ENCODE measurements at regions not wholly inside any gene's neighbourhood (a gene's known extent, or its start where the extent isn't known, plus 50 kb on each side); places are given as distances from the start of the nearest gene placed in this dataset.

- no peak for TF ChIP-seq OSR1 (CRISPR knock-in tag; IDR thresholded peaks at IDR 0.05)
- TF ChIP-seq ISL1 (CRISPR knock-in tag; IDR thresholded peaks at IDR 0.05) = no peak
- no peak for TF ChIP-seq BACH2 (CRISPR knock-in tag; IDR thresholded peaks at IDR 0.05; ENCODE audit: borderline replicate concordance)
- TF ChIP-seq, protein P1, sequence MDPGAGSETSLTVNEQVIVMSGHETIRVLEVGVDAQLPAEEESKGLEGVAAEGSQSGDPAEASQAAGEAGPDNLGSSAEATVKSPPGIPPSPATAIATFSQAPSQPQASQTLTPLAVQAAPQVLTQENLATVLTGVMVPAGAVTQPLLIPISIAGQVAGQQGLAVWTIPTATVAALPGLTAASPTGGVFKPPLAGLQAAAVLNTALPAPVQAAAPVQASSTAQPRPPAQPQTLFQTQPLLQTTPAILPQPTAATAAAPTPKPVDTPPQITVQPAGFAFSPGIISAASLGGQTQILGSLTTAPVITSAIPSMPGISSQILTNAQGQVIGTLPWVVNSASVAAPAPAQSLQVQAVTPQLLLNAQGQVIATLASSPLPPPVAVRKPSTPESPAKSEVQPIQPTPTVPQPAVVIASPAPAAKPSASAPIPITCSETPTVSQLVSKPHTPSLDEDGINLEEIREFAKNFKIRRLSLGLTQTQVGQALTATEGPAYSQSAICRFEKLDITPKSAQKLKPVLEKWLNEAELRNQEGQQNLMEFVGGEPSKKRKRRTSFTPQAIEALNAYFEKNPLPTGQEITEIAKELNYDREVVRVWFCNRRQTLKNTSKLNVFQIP (CRISPR knock-in tag; IDR thresholded peaks at IDR 0.05; ENCODE audit: borderline replicate concordance, low read depth) = no peak
- no peak for TF ChIP-seq ZNF70 (CRISPR knock-in tag; IDR thresholded peaks at IDR 0.05)
- no peak for TF ChIP-seq ZFP30 (CRISPR knock-in tag; IDR thresholded peaks at IDR 0.05)
- TF ChIP-seq TOX (CRISPR knock-in tag; IDR thresholded peaks at IDR 0.05; ENCODE audit: borderline replicate concordance) = no peak
- TF ChIP-seq CSDC2 (CRISPR knock-in tag; IDR thresholded peaks at IDR 0.05) = no peak
- TF ChIP-seq ZC3H10 (CRISPR knock-in tag; IDR thresholded peaks at IDR 0.05) = no peak
- TF ChIP-seq RARB (CRISPR knock-in tag; IDR thresholded peaks at IDR 0.05) = no peak
- TF ChIP-seq PPARA (CRISPR knock-in tag; IDR thresholded peaks at IDR 0.05; ENCODE audit: borderline replicate concordance) = no peak
- no peak for TF ChIP-seq ZNF565 (CRISPR knock-in tag; conservative IDR thresholded peaks at IDR 0.05; ENCODE audit: low read depth)
- no peak for TF ChIP-seq TCF4 (CRISPR knock-in tag; IDR thresholded peaks at IDR 0.05; ENCODE audit: borderline replicate concordance)
- no peak for ATAC-seq
Observed at GRCh38 chr2:134146161-134146560, 107.7 kb upstream of the MGAT5 start.

DNA sequence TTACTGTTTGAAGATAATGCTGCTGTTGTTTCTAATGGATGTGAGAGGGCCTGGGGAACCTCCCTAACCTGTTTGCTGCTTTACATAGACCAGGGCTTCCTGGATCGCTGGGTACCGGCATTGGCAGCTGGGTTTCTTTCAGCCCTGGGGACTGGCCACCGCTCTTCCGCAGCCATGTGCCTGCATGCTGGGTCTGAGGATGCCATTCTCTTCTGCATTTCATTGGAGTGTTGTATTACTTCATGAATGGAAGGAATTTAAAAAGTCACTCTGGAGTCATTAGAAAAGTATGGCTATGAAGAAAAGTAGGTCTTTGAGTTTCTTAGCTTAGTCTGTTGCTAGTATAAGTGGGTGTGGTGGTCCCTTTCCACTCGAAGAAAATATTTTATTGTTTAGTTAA is 107.3 kb upstream of the MGAT5 start:
- TF ChIP-seq OSR1 (CRISPR knock-in tag; IDR thresholded peaks at IDR 0.05) (no peak), GLIS3 (CRISPR knock-in tag; IDR thresholded peaks at IDR 0.05) (no peak), ZC3H10 (CRISPR knock-in tag; IDR thresholded peaks at IDR 0.05) (no peak), CSRNP3 (CRISPR knock-in tag; IDR thresholded peaks at IDR 0.05) (no peak), BACH2 (CRISPR knock-in tag; IDR thresholded peaks at IDR 0.05; ENCODE audit: borderline replicate concordance) (no peak), ZFP3 (CRISPR knock-in tag; IDR thresholded peaks at IDR 0.05) (no peak), ZFP30 (CRISPR knock-in tag; IDR thresholded peaks at IDR 0.05) (no peak)
- TF ChIP-seq, protein P2, sequence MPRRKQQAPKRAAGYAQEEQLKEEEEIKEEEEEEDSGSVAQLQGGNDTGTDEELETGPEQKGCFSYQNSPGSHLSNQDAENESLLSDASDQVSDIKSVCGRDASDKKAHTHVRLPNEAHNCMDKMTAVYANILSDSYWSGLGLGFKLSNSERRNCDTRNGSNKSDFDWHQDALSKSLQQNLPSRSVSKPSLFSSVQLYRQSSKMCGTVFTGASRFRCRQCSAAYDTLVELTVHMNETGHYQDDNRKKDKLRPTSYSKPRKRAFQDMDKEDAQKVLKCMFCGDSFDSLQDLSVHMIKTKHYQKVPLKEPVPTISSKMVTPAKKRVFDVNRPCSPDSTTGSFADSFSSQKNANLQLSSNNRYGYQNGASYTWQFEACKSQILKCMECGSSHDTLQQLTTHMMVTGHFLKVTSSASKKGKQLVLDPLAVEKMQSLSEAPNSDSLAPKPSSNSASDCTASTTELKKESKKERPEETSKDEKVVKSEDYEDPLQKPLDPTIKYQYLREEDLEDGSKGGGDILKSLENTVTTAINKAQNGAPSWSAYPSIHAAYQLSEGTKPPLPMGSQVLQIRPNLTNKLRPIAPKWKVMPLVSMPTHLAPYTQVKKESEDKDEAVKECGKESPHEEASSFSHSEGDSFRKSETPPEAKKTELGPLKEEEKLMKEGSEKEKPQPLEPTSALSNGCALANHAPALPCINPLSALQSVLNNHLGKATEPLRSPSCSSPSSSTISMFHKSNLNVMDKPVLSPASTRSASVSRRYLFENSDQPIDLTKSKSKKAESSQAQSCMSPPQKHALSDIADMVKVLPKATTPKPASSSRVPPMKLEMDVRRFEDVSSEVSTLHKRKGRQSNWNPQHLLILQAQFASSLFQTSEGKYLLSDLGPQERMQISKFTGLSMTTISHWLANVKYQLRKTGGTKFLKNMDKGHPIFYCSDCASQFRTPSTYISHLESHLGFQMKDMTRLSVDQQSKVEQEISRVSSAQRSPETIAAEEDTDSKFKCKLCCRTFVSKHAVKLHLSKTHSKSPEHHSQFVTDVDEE (CRISPR knock-in tag; IDR thresholded peaks at IDR 0.05) = no peak
- TF ChIP-seq, protein P1 (CRISPR knock-in tag; IDR thresholded peaks at IDR 0.05; ENCODE audit: borderline replicate concordance, low read depth) = no peak
- peak; percentile 84 for ATAC-seq

GRCh38 chr2:134148172-134148571 is 105.7 kb upstream of the MGAT5 start:
- no peak for ATAC-seq

More at GRCh38 chr2:134148172-134148571, 105.7 kb upstream of the MGAT5 start:
- TF ChIP-seq, protein P3, sequence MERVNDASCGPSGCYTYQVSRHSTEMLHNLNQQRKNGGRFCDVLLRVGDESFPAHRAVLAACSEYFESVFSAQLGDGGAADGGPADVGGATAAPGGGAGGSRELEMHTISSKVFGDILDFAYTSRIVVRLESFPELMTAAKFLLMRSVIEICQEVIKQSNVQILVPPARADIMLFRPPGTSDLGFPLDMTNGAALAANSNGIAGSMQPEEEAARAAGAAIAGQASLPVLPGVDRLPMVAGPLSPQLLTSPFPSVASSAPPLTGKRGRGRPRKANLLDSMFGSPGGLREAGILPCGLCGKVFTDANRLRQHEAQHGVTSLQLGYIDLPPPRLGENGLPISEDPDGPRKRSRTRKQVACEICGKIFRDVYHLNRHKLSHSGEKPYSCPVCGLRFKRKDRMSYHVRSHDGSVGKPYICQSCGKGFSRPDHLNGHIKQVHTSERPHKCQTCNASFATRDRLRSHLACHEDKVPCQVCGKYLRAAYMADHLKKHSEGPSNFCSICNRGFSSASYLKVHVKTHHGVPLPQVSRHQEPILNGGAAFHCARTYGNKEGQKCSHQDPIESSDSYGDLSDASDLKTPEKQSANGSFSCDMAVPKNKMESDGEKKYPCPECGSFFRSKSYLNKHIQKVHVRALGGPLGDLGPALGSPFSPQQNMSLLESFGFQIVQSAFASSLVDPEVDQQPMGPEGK (CRISPR knock-in tag; IDR thresholded peaks at IDR 0.05; ENCODE audit: borderline replicate concordance) = no peak
- TF ChIP-seq TOX (CRISPR knock-in tag; IDR thresholded peaks at IDR 0.05; ENCODE audit: borderline replicate concordance) = no peak
- no peak for TF ChIP-seq ESRRG (CRISPR knock-in tag; IDR thresholded peaks at IDR 0.05)
- no peak for TF ChIP-seq PPARA (CRISPR knock-in tag; IDR thresholded peaks at IDR 0.05; ENCODE audit: borderline replicate concordance)
- TF ChIP-seq, protein P1 (CRISPR knock-in tag; IDR thresholded peaks at IDR 0.05; ENCODE audit: borderline replicate concordance, low read depth) = no peak
- no peak for TF ChIP-seq ZNF70 (CRISPR knock-in tag; IDR thresholded peaks at IDR 0.05)
- no peak for TF ChIP-seq ISL1 (CRISPR knock-in tag; IDR thresholded peaks at IDR 0.05)
- no peak for TF ChIP-seq GLIS3 (CRISPR knock-in tag; IDR thresholded peaks at IDR 0.05)
- no peak for TF ChIP-seq ZNF565 (CRISPR knock-in tag; conservative IDR thresholded peaks at IDR 0.05; ENCODE audit: low read depth)
- TF ChIP-seq BACH2 (CRISPR knock-in tag; IDR thresholded peaks at IDR 0.05; ENCODE audit: borderline replicate concordance) = no peak

All from SK-N-SH treated with all-trans-retinoic acid at 6 μM for 48 hours (cell line).